Neural cell (in vitro differentiated cells): ENCODE measurements at regions not wholly inside any gene's neighbourhood (a gene's known extent, or its start where the extent isn't known, plus 50 kb on each side); places are given as distances from the start of the nearest gene placed in this dataset.

ENCODE experiments used
- H2AFZ ChIP-seq: fragments of 200-600, 300-800 bp; sonication (generic), shearing (Covaris generic); 2 replicates; pipeline ENCODE4 v1.6.0; 2014; ENCODE audit warnings: low read depth, mild to moderate bottlenecking, antibody characterized with exemption, low read length, moderate library complexity
- H3F3A ChIP-seq: fragments of 200-600 bp; shearing (Covaris generic); 2 replicates; pipeline ENCODE4 v1.6.1; 2016; ENCODE audit warnings: mild to moderate bottlenecking, moderate library complexity, mixed read lengths, antibody characterized with exemption, low read length; ENCODE audit not compliant: insufficient read depth, poor library complexity, severe bottlenecking
- H3K27ac ChIP-seq: fragments of 200-600, 300-800 bp; sonication (generic), shearing (Covaris generic); 2 replicates; pipeline ENCODE4 v1.5.1; 2014; ENCODE audit warnings: mild to moderate bottlenecking, low read length, moderate library complexity
- H3K27me3 ChIP-seq: fragments of 300-800, 200-600 bp; sonication (generic), shearing (Covaris generic); 2 replicates; pipeline ENCODE4 v1.6.0; 2014; ENCODE audit warnings: mild to moderate bottlenecking, low read depth, low read length, moderate library complexity; ENCODE audit not compliant: insufficient read depth
- H3K36me3 ChIP-seq: fragments of 300-800, 200-600 bp; sonication (generic), shearing (Covaris generic); 2 replicates; pipeline ENCODE4 v1.5.1; 2014; ENCODE audit warnings: mild to moderate bottlenecking, antibody characterized with exemption, low read length, moderate library complexity; ENCODE audit not compliant: insufficient read depth
- H3K4me2 ChIP-seq: fragments of 300-800, 200-600 bp; sonication (generic), shearing (Covaris generic); 2 replicates; pipeline ENCODE4 v1.6.0; 2014; ENCODE audit warnings: mild to moderate bottlenecking, low read length
- H3K4me3 ChIP-seq: fragments of 300-800, 200-600 bp; sonication (generic), shearing (Covaris generic); 2 replicates; pipeline ENCODE4 v1.5.1; 2014; ENCODE audit warnings: mild to moderate bottlenecking, low read length, moderate library complexity
- H3K79me2 ChIP-seq: fragments of 200-600 bp; shearing (Covaris generic); replicated peaks from 2 replicates; pipeline ENCODE4 v1.6.0; 2014; ENCODE audit warnings: mild to moderate bottlenecking, low read length, moderate library complexity; ENCODE audit not compliant: insufficient read depth
- H3K9ac ChIP-seq: fragments of 300-800, 200-600 bp; sonication (generic), shearing (Covaris generic); 2 replicates; pipeline ENCODE4 v1.6.1; 2016; ENCODE audit warnings: mild to moderate bottlenecking, low read length, mixed read lengths
- H3K9me2 ChIP-seq: fragments of 200-600 bp; shearing (Covaris generic); 2 replicates; pipeline ENCODE4 v1.6.1; 2016; ENCODE audit warnings: mild to moderate bottlenecking, low read length, mixed read lengths; ENCODE audit not compliant: insufficient read depth
- H3K9me3 ChIP-seq: fragments of 200-600, 300-800 bp; sonication (generic), shearing (Covaris generic); 2 replicates; pipeline ENCODE4 v1.6.1; 2016; ENCODE audit warnings: mild to moderate bottlenecking, mixed run types, low read length, moderate library complexity, mixed read lengths
- H4K20me1 ChIP-seq: fragments of 200-600 bp; shearing (Covaris generic); 2 replicates; pipeline ENCODE4 v1.6.1; 2016; ENCODE audit warnings: mild to moderate bottlenecking, mixed run types; ENCODE audit not compliant: insufficient read depth
- EP300 ChIP-seq: fragments of 450-650 bp; conservative IDR thresholded peaks from 2 replicates; pipeline ENCODE4 v1.6.1; 2014; ENCODE audit warnings: antibody characterized with exemption, mild to moderate bottlenecking, moderate library complexity; ENCODE audit not compliant: poor library complexity, severe bottlenecking
- EZH2 ChIP-seq: fragments of 200-600, 300-800 bp; shearing (Covaris generic), sonication (generic); IDR thresholded peaks from 2 replicates; pipeline ENCODE4 v1.6.1; 2014; ENCODE audit warnings: antibody characterized with exemption, low read length, borderline replicate concordance, mild to moderate bottlenecking; ENCODE audit not compliant: insufficient read depth, poor library complexity, severe bottlenecking
- MXI1 ChIP-seq: fragments of 450-650 bp; conservative IDR thresholded peaks from 2 replicates; pipeline ENCODE4 v1.6.1; 2014; ENCODE audit warnings: antibody characterized with exemption, mild to moderate bottlenecking; ENCODE audit not compliant: poor library complexity, severe bottlenecking
- POLR2AphosphoS5 ChIP-seq: IDR thresholded peaks from 2 replicates; pipeline ENCODE4 v1.6.1; 2012
- RAD21 ChIP-seq: fragments of 450-650 bp; conservative IDR thresholded peaks from 2 replicates; pipeline ENCODE4 v1.6.1; 2014; ENCODE audit warnings: antibody characterized with exemption, mild to moderate bottlenecking, moderate library complexity
- SMC3 ChIP-seq: fragments of 450-650 bp; conservative IDR thresholded peaks from 2 replicates; pipeline ENCODE4 v1.6.1; 2014; ENCODE audit warnings: antibody characterized with exemption, mild to moderate bottlenecking, moderate library complexity; ENCODE audit not compliant: poor library complexity
- TAF1 ChIP-seq: IDR thresholded peaks from 2 replicates; pipeline ENCODE4 v1.6.1; 2012; ENCODE audit warnings: low read depth
- TF ChIP-seq, protein P1 (sequence below): IDR thresholded peaks from 2 replicates; pipeline ENCODE4 v1.6.1; 2012; ENCODE audit warnings: borderline replicate concordance
- TF ChIP-seq, protein P2 (sequence below): fragments of 450-650 bp; IDR thresholded peaks from 2 replicates; pipeline ENCODE4 v1.5.1; 2014; ENCODE audit warnings: antibody characterized with exemption, mild to moderate bottlenecking, moderate library complexity; ENCODE audit not compliant: poor library complexity, severe bottlenecking

DNA sequence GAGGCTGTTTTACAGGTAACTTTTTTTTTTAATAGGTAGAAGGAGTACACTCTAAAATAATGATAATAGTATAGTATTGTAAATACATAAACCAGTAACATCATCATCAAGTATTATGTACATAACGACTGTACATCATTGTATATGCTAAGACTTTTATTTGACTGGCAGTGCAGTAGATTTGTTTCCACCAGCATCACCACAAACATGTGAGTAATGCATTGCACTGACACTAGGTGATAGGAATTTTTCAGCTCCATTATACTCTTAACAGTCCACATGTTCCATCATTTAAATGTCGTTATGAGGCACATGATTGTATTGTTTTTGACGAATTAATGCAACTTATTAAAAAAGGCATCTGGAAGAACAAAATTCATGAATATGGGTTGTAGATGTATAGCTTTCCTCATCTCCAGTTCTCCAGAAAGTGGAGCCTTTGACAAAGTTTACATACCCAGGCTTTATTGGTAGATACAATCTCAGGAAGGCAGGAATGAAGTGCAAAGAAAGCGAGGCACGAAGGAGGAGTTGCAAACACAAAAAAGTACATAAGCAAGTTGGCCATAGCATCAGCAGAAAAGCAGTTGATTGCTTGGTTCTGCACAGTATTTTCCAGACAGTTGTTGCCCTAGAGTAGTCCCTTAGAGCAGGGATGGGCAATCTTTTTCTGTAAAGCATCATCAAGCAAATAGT lies 336.9 kb upstream of the NR3C2 start:
- H3F3A ChIP-seq = no peaks in the 10 kb centered on the region
- no peak overlapping the region for H3K27ac ChIP-seq
- no peaks in the 10 kb centered on the region for H3K27me3 ChIP-seq
- no peaks in the 10 kb centered on the region for H3K36me3 ChIP-seq
- H4K20me1 ChIP-seq = no peaks in the 10 kb centered on the region
- no peaks in the 10 kb centered on the region for H3K9me3 ChIP-seq
- TF ChIP-seq, protein P1, sequence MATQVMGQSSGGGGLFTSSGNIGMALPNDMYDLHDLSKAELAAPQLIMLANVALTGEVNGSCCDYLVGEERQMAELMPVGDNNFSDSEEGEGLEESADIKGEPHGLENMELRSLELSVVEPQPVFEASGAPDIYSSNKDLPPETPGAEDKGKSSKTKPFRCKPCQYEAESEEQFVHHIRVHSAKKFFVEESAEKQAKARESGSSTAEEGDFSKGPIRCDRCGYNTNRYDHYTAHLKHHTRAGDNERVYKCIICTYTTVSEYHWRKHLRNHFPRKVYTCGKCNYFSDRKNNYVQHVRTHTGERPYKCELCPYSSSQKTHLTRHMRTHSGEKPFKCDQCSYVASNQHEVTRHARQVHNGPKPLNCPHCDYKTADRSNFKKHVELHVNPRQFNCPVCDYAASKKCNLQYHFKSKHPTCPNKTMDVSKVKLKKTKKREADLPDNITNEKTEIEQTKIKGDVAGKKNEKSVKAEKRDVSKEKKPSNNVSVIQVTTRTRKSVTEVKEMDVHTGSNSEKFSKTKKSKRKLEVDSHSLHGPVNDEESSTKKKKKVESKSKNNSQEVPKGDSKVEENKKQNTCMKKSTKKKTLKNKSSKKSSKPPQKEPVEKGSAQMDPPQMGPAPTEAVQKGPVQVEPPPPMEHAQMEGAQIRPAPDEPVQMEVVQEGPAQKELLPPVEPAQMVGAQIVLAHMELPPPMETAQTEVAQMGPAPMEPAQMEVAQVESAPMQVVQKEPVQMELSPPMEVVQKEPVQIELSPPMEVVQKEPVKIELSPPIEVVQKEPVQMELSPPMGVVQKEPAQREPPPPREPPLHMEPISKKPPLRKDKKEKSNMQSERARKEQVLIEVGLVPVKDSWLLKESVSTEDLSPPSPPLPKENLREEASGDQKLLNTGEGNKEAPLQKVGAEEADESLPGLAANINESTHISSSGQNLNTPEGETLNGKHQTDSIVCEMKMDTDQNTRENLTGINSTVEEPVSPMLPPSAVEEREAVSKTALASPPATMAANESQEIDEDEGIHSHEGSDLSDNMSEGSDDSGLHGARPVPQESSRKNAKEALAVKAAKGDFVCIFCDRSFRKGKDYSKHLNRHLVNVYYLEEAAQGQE = no peak
- TF ChIP-seq SMC3 = no peak
- TF ChIP-seq MXI1 = no peak
- TF ChIP-seq, protein P2, sequence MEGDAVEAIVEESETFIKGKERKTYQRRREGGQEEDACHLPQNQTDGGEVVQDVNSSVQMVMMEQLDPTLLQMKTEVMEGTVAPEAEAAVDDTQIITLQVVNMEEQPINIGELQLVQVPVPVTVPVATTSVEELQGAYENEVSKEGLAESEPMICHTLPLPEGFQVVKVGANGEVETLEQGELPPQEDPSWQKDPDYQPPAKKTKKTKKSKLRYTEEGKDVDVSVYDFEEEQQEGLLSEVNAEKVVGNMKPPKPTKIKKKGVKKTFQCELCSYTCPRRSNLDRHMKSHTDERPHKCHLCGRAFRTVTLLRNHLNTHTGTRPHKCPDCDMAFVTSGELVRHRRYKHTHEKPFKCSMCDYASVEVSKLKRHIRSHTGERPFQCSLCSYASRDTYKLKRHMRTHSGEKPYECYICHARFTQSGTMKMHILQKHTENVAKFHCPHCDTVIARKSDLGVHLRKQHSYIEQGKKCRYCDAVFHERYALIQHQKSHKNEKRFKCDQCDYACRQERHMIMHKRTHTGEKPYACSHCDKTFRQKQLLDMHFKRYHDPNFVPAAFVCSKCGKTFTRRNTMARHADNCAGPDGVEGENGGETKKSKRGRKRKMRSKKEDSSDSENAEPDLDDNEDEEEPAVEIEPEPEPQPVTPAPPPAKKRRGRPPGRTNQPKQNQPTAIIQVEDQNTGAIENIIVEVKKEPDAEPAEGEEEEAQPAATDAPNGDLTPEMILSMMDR = no peak
- no peak for TF ChIP-seq EP300
- TF ChIP-seq TAF1 = no peak
- TF ChIP-seq EZH2 = no peak
- no peak for TF ChIP-seq RAD21
- no peak for TF ChIP-seq POLR2AphosphoS5
- no peaks in the 10 kb centered on the region for H3K9me2 ChIP-seq
- no peaks in the 10 kb centered on the region for H3K79me2 ChIP-seq
- H3K4me2 ChIP-seq = no peak overlapping the region
- no peak overlapping the region for H3K9ac ChIP-seq
- no peak overlapping the region for H2AFZ ChIP-seq
- no peak overlapping the region for H3K4me3 ChIP-seq

DNA sequence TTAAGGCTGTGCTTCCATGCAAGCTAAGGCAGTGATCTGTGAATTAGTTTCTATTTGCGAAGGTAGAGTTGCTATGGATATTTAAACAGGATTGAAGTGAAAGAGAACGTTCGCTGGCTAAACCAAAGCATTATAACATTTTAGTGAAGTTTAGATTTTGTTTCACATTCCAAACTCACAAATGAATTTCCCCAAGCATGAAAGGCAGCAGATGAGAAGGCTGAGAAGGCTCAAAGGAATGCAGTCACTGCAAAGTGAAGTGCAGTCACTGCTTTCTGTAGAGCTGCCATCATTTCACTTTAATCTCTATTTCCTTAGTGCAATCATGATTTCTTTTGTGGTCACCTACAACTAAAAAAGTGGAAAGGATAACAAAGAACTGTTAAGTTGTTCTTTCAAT lies 334.7 kb upstream of the NR3C2 start:
- Histone ChIP-seq H3K9me2 (no peaks in the 10 kb centered on the region), H3K4me3 (no peak overlapping the region), H3K9ac (no peak overlapping the region), H3K36me3 (no peaks in the 10 kb centered on the region), H3K79me2 (no peaks in the 10 kb centered on the region), H2AFZ (no peak overlapping the region), H3K4me2 (no peak overlapping the region), H3F3A (no peaks in the 10 kb centered on the region), H3K27me3 (no peaks in the 10 kb centered on the region), H3K9me3 (no peaks in the 10 kb centered on the region), H4K20me1 (no peaks in the 10 kb centered on the region), H3K27ac (no peak overlapping the region)
- TF ChIP-seq EP300 (no peak), SMC3 (no peak), POLR2AphosphoS5 (no peak), EZH2 (no peak), TAF1 (no peak), MXI1 (no peak), RAD21 (no peak)
- TF ChIP-seq, protein P2 = no peak
- TF ChIP-seq, protein P1 = no peak
